ENCODE measurements at regions not wholly inside any gene's neighbourhood (a gene's known extent, or its start where the extent isn't known, plus 50 kb on each side); places are given as distances from the start of the nearest gene placed in this dataset.

GRCh38 chr10:61350068-61350467, 103.1 kb downstream of the TMEM26 start:
- Histone ChIP-seq H3K36me3 (no peaks in the 10 kb centered on the region), H3K27ac (replicated peaks in 1 of 4) (no peak overlapping the region), H3K4me3 (no peak overlapping the region), H3K4me1 (no peaks in the 10 kb centered on the region), H3K9me3 (no peaks in the 10 kb centered on the region), H3K27me3 (no peaks in the 10 kb centered on the region)
- intact Hi-C loops (cut with DNase I), result no loop called here
- TF ChIP-seq CTCF (IDR thresholded peaks at IDR 0.05) (no peak), EP300 (IDR thresholded peaks at IDR 0.05) (no peak), POLR2AphosphoS5 (IDR thresholded peaks at IDR 0.05) (no peak), POLR2A (IDR thresholded peaks at IDR 0.05; ENCODE audit: low read depth) (no peak)
- 47% methylated on average over 1 of the region's 1 CpG for WGBS
- DNase-seq (ENCODE audit: extremely low spot score), result no peak

GRCh38 chr10:61346796-61347413, 106.3 kb downstream of the TMEM26 start:
- H3K36me3 ChIP-seq, result no peaks in the 10 kb centered on the region
- no peaks in the 10 kb centered on the region for H3K27me3 ChIP-seq
- no peaks in the 10 kb centered on the region for H3K9me3 ChIP-seq
- DNase-seq (ENCODE audit: extremely low spot score), result no peak
- no peak overlapping the region for H3K4me3 ChIP-seq
- H3K27ac ChIP-seq (replicated peaks in 1 of 4), result no peak overlapping the region
- intact Hi-C loops (cut with DNase I), result no loop called here
- TF ChIP-seq POLR2A (IDR thresholded peaks at IDR 0.05; ENCODE audit: low read depth), result no peak
- no peak for TF ChIP-seq EP300 (IDR thresholded peaks at IDR 0.05)
- no peak for TF ChIP-seq CTCF (IDR thresholded peaks at IDR 0.05)
- TF ChIP-seq POLR2AphosphoS5 (IDR thresholded peaks at IDR 0.05), result no peak
- H3K4me1 ChIP-seq, result no peaks in the 10 kb centered on the region
- WGBS, result 79% methylated on average over 3 of the region's 3 CpGs

GRCh38 chr10:61343796-61344195, 109.4 kb downstream of the TMEM26 start:
- WGBS, result 95% methylated on average over 3 of the region's 3 CpGs
- intact Hi-C loops (cut with DNase I), result no loop called here
- Histone ChIP-seq H3K27ac (replicated peaks in 1 of 4) (no peak overlapping the region), H3K4me1 (no peaks in the 10 kb centered on the region), H3K4me3 (no peak overlapping the region), H3K9me3 (no peaks in the 10 kb centered on the region), H3K36me3 (no peaks in the 10 kb centered on the region), H3K27me3 (no peaks in the 10 kb centered on the region)
- TF ChIP-seq CTCF (IDR thresholded peaks at IDR 0.05) (no peak), POLR2AphosphoS5 (IDR thresholded peaks at IDR 0.05) (no peak), EP300 (IDR thresholded peaks at IDR 0.05) (no peak), POLR2A (IDR thresholded peaks at IDR 0.05; ENCODE audit: low read depth) (no peak)
- DNase-seq (ENCODE audit: extremely low spot score), result no peak

GRCh38 chr10:61342858-61343572, 110.2 kb downstream of the TMEM26 start:
- Histone ChIP-seq H3K9me3 (no peaks in the 10 kb centered on the region), H3K27ac (replicated peaks in 1 of 4) (no peak overlapping the region), H3K4me3 (no peak overlapping the region), H3K36me3 (no peaks in the 10 kb centered on the region), H3K27me3 (no peaks in the 10 kb centered on the region), H3K4me1 (no peaks in the 10 kb centered on the region)
- intact Hi-C loops (cut with DNase I), result no loop called here
- TF ChIP-seq EP300 (IDR thresholded peaks at IDR 0.05), result no peak
- no peak for TF ChIP-seq POLR2AphosphoS5 (IDR thresholded peaks at IDR 0.05)
- no peak for TF ChIP-seq CTCF (IDR thresholded peaks at IDR 0.05)
- no peak for TF ChIP-seq POLR2A (IDR thresholded peaks at IDR 0.05; ENCODE audit: low read depth)
- DNase-seq (ENCODE audit: extremely low spot score), result no peak
- 83% methylated on average over 5 of the region's 5 CpGs for WGBS
